ENCODE measurements at regions not wholly inside any gene's neighbourhood (a gene's known extent, or its start where the extent isn't known, plus 50 kb on each side); places are given as distances from the start of the nearest gene placed in this dataset.

- TF ChIP-seq CTCF (IDR thresholded peaks at IDR 0.05) (no peak), POLR2A (IDR thresholded peaks at IDR 0.05; ENCODE audit: low read depth) (no peak)
These were observed 70.7 kb downstream of the CETN3 start for GRCh38 chr5:90338712-90339372.

Data from esophagus muscularis mucosa (tissue), 3 donors.